ENCODE measurements at regions not wholly inside any gene's neighbourhood (a gene's known extent, or its start where the extent isn't known, plus 50 kb on each side); places are given as distances from the start of the nearest gene placed in this dataset.

- no peak for DNase-seq
These were observed 70.9 kb upstream of the MGMT start for GRCh38 chr10:129396021-129396722.

- no peak for DNase-seq
These were observed 69.7 kb upstream of the MGMT start for GRCh38 chr10:129397198-129397974.

GRCh38 chr10:129398711-129399141 lies 68.3 kb upstream of the MGMT start:
- DNase-seq: no peak

GRCh38 chr10:129400426-129400825 lies 66.6 kb upstream of the MGMT start:
- DNase-seq: no peak

- no peak for DNase-seq
These were observed 64.6 kb upstream of the MGMT start for GRCh38 chr10:129402459-129402858.

GRCh38 chr10:129404091-129404490 lies 63.0 kb upstream of the MGMT start:
- DNase-seq: no peak

GRCh38 chr10:129405389-129405788 lies 61.7 kb upstream of the MGMT start:
- no peak for DNase-seq

GRCh38 chr10:129410688-129411392 lies 56.2 kb upstream of the MGMT start:
- no peak for DNase-seq

- no peak for DNase-seq
These were observed 55.7 kb upstream of the MGMT start for GRCh38 chr10:129411393-129411705.

- no peak for DNase-seq
These were observed 55.3 kb upstream of the MGMT start for GRCh38 chr10:129411772-129412171.

GRCh38 chr10:129413024-129413423 lies 54.0 kb upstream of the MGMT start:
- no peak for DNase-seq

GRCh38 chr10:129415215-129416140 lies 51.6 kb upstream of the MGMT start:
- no peak for DNase-seq

- no peak for DNase-seq
These were observed 50.9 kb upstream of the MGMT start for GRCh38 chr10:129416155-129416554.

GRCh38 chr10:129416956-129417765 lies 49.9 kb upstream of the MGMT start:
- no peak for DNase-seq
